KMS-11 (cell line): ENCODE measurements at regions not wholly inside any gene's neighbourhood (a gene's known extent, or its start where the extent isn't known, plus 50 kb on each side); places are given as distances from the start of the nearest gene placed in this dataset.

ENCODE experiments used
- H2AFZ ChIP-seq: fragments of 200-600 bp; sonication (generic); 2 replicates; pipeline ENCODE4 v1.6.1; 2016; ENCODE audit warnings: antibody characterized with exemption, mixed run types, low read depth
- H3K27ac ChIP-seq: fragments of 200-600 bp; sonication (generic); 2 replicates; pipeline ENCODE4 v1.6.1; 2016; ENCODE audit warnings: mild to moderate bottlenecking, mixed run types
- H3K27me3 ChIP-seq: fragments of 200-600 bp; sonication (generic); 2 replicates; pipeline ENCODE4 v1.6.1; 2017; ENCODE audit warnings: mild to moderate bottlenecking, low read depth, mixed run types, moderate library complexity; ENCODE audit not compliant: insufficient read depth
- H3K36me3 ChIP-seq: fragments of 200-600 bp; sonication (generic); 2 replicates; pipeline ENCODE4 v1.6.1; 2017; ENCODE audit warnings: mild to moderate bottlenecking, mixed run types; ENCODE audit not compliant: insufficient read depth
- H3K4me1 ChIP-seq: fragments of 200-600 bp; sonication (generic); 2 replicates; pipeline ENCODE4 v1.6.1; 2016; ENCODE audit warnings: mild to moderate bottlenecking, low read depth, mixed run types; ENCODE audit not compliant: poor library complexity, severe bottlenecking
- H3K4me2 ChIP-seq: fragments of 200-600 bp; sonication (generic); 2 replicates; pipeline ENCODE4 v1.7.0; 2016; ENCODE audit warnings: mild to moderate bottlenecking, mixed run types
- H3K4me3 ChIP-seq: fragments of 200-600 bp; sonication (generic); IDR thresholded peaks from 2 replicates; pipeline ENCODE4 v1.6.1; 2017; ENCODE audit warnings: low read depth, low read length, mixed read lengths; ENCODE audit not compliant: insufficient read depth
- H3K79me2 ChIP-seq: fragments of 200-600 bp; sonication (generic); 2 replicates; pipeline ENCODE4 v1.6.1; 2016; ENCODE audit warnings: low read depth, mixed run types; ENCODE audit not compliant: insufficient read depth
- H3K9ac ChIP-seq: fragments of 200-600 bp; sonication (generic); 2 replicates; pipeline ENCODE4 v1.6.1; 2016; ENCODE audit warnings: mild to moderate bottlenecking, mixed run types
- H4K20me1 ChIP-seq: fragments of 200-600 bp; sonication (generic); 2 replicates; pipeline ENCODE4 v1.6.1; 2016; ENCODE audit warnings: mild to moderate bottlenecking, mixed run types; ENCODE audit not compliant: insufficient read depth
- TF ChIP-seq, protein P1 (sequence below): fragments of 200-600 bp; sonication (generic); conservative IDR thresholded peaks from 2 replicates; pipeline ENCODE4 v1.6.1; 2017; ENCODE audit warnings: low read depth, mild to moderate bottlenecking, antibody characterized with exemption, low read length, moderate library complexity, mixed read lengths

DNA sequence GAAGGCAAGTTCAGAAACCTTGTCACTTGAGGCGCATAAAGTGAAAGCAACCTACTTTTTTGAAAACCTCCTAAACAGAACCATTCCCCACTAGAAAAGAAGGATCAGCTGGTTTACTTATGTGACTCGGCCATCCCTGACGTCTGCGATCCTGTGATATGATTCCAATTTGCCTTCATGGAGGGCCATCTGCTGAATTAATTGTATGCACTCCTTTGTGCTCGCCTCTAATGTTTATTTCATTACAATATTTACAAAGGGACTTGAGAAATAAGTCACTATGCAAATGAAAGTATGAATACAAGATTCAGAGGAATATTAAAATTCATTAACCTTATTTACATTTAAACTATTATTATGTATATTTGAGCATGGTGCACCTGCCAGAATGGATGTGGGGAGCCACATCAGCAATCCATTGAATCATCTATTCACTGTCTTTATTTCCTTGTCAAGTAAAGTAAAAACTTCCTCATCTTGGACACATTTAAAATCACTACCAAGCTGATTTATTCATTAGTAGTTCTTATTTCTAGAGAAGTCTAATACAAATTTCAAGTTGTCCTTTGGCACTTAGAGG lies 96.5 kb downstream of the RBM43 start:
- H3K4me3 ChIP-seq: no peak overlapping the region
- no peak overlapping the region for H3K27ac ChIP-seq
- H3K27me3 ChIP-seq: no peaks in the 10 kb centered on the region
- no peaks in the 10 kb centered on the region for H3K4me1 ChIP-seq
- no peak overlapping the region for H3K4me2 ChIP-seq
- TF ChIP-seq, protein P1, sequence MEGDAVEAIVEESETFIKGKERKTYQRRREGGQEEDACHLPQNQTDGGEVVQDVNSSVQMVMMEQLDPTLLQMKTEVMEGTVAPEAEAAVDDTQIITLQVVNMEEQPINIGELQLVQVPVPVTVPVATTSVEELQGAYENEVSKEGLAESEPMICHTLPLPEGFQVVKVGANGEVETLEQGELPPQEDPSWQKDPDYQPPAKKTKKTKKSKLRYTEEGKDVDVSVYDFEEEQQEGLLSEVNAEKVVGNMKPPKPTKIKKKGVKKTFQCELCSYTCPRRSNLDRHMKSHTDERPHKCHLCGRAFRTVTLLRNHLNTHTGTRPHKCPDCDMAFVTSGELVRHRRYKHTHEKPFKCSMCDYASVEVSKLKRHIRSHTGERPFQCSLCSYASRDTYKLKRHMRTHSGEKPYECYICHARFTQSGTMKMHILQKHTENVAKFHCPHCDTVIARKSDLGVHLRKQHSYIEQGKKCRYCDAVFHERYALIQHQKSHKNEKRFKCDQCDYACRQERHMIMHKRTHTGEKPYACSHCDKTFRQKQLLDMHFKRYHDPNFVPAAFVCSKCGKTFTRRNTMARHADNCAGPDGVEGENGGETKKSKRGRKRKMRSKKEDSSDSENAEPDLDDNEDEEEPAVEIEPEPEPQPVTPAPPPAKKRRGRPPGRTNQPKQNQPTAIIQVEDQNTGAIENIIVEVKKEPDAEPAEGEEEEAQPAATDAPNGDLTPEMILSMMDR: no peak
- no peak overlapping the region for H3K9ac ChIP-seq
- H3K79me2 ChIP-seq: no peaks in the 10 kb centered on the region
- H3K36me3 ChIP-seq: no peaks in the 10 kb centered on the region
- no peaks in the 10 kb centered on the region for H4K20me1 ChIP-seq
- H2AFZ ChIP-seq: no peak overlapping the region

DNA sequence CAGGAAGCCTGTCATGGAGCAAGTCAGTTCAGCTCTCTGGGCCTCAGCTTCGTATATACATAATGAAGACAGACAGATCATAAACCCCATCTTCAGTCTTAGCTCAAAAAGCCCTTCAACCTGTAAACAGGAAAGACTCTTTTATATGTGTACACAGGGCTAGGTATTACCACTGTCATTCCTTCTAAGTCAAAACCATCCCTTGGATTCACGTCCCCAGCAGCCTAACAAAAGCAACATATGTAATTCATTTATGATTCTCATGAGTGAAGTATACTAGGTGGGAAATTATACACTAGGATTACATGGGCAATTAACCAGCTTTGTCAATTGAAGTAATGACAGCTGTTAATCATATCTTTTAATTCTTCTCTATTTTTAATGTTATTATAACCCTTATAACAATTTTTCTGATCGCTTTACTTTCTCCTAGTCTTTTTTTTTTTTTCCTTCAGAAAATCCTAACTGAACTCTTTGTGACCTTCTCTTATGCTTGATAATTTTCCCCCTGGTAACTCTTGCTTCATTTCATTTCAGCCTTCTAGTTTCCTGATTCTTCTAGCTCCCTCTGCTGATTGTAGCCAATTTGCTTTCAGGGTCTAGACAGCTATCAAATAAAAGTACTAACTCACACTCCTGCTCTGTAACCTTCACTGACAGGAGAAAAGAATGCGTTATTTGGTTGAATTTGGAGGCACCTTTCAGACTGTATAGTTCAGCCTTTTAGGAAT lies 99.7 kb downstream of the RBM43 start:
- Histone ChIP-seq H3K27ac (no peak overlapping the region), H3K4me2 (no peak overlapping the region), H3K9ac (no peak overlapping the region), H3K4me3 (no peak overlapping the region), H2AFZ (no peak overlapping the region), H3K27me3 (no peaks in the 10 kb centered on the region), H3K79me2 (no peaks in the 10 kb centered on the region), H3K36me3 (no peaks in the 10 kb centered on the region), H3K4me1 (peaks cover 12% of the 10 kb centered on the region), H4K20me1 (no peaks in the 10 kb centered on the region)
- TF ChIP-seq, protein P1: no peak

DNA sequence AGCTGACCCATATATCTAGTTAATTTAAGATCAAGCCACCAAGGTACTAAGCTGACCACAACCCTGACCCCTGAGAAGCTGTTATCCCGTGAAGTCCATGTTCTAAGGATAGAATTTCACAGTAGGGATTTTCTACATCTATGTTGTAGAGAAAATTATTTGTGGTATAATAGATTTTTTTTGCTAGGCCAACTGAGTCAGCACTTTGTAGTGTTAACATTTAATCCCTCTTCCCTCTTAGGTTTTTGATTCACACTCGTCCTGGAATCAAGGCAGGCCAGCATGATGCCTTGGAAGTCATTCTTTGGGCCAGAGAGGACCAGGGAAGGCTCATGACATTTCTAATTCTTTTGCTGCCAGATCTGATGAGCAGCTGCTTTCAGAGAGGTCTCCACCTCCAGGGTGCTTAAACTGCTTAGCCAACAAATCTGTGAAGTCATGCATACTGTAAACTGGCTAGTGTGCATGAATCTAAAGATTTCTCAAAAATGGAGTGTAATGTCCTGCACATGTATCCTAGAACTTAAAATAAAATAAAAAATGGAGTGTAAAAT lies 102.5 kb downstream of the RBM43 start:
- Histone ChIP-seq H3K27ac (no peak overlapping the region), H2AFZ (no peak overlapping the region), H3K27me3 (no peaks in the 10 kb centered on the region), H3K79me2 (no peaks in the 10 kb centered on the region), H3K4me3 (no peak overlapping the region), H3K36me3 (no peaks in the 10 kb centered on the region), H3K4me2 (no peak overlapping the region), H3K4me1 (peaks cover 12% of the 10 kb centered on the region), H4K20me1 (no peaks in the 10 kb centered on the region), H3K9ac (no peak overlapping the region)
- TF ChIP-seq, protein P1: no peak

DNA sequence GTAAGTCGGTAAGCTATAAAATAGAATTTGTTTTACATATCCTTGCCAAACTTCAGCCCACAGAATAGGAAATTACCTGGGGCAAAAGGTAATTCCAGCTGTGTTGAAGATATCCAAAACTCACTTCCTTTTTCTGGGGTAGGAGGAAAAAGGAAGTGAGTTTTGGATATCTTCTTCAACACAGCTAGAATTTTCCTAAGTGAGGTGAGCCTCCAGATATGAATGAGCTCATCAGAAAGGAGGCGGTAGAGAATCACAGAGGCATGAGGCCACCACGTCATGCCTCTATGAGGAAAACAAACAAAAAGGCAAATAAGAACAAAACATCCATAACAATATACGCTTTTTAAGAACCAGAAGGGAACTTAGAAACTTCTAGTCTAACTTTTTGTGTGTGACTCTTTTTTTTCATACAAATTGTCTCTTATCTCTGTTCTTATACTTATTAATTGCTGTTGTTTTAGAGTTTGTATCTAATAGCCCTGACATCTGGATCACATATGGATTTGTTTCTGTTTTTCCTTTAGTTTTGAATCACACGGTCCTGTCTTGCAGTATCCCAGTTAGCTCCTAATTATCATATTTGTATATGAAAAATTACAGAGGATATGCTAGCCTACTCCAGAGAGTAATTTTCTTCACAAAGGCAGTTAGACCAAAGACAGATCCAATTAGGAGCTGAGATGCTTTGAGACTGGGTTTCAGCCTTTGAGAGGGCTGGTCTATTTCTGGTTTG lies 104.5 kb downstream of the RBM43 start:
- peaks cover 12% of the 10 kb centered on the region for H3K4me1 ChIP-seq
- TF ChIP-seq, protein P1: no peak
- H3K9ac ChIP-seq: no peak overlapping the region
- no peaks in the 10 kb centered on the region for H3K79me2 ChIP-seq
- H3K27ac ChIP-seq: no peak overlapping the region
- no peak overlapping the region for H2AFZ ChIP-seq
- H3K4me2 ChIP-seq: no peak overlapping the region
- H3K27me3 ChIP-seq: no peaks in the 10 kb centered on the region
- H4K20me1 ChIP-seq: no peaks in the 10 kb centered on the region
- H3K36me3 ChIP-seq: no peaks in the 10 kb centered on the region
- H3K4me3 ChIP-seq: no peak overlapping the region
